SK-N-MC (cell line): ENCODE measurements at regions not wholly inside any gene's neighbourhood (a gene's known extent, or its start where the extent isn't known, plus 50 kb on each side); places are given as distances from the start of the nearest gene placed in this dataset.

Experiments
- EZH2 ChIP-seq: fragments of 200-600 bp; sonication (generic); IDR thresholded peaks from one replicate; pipeline ENCODE4 v1.6.1; 2017; ENCODE audit warnings: antibody characterized with exemption
- FOXP2 ChIP-seq: optimal IDR thresholded peaks from 2 replicates; pipeline ENCODE3; 2011; ENCODE audit warnings: mild to moderate bottlenecking, moderate library complexity; ENCODE audit not compliant: insufficient read depth; ENCODE audit errors: extremely low read length, control extremely low read depth
- POLR2AphosphoS5 ChIP-seq: IDR thresholded peaks from 2 replicates; pipeline ENCODE4 v1.6.1; 2012; ENCODE audit warnings: mild to moderate bottlenecking, low read depth, low read length, borderline replicate concordance

DNA sequence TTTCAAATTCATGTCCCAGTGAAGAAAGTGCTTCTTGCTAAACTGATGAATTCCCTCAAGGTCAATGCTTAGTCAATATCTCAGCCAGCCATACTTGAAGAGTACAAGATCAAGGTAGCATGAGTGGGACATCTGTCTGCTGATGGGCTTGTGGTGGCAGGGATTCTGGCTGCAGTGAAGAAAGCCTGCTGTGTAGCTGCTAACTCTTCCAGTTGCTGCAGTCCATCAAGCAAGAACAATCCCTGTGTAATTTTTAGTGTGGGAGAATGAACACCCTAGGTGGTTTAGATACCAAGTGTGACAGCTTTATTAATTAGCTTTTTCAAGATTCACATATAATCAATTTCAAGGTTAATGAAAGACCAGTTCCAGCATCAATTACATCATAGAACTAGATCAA is 443.9 kb downstream of the TAF11L14 start:
- TF ChIP-seq EZH2 = no peak
- TF ChIP-seq POLR2AphosphoS5 = no peak
- TF ChIP-seq FOXP2 = no peak
